ENCODE measurements at regions not wholly inside any gene's neighbourhood (a gene's known extent, or its start where the extent isn't known, plus 50 kb on each side); places are given as distances from the start of the nearest gene placed in this dataset.
A peak's percentile ranks its signal among the peaks of the same experiment; 100 is the strongest.

- no peak for DNase-seq (ENCODE audit: low read depth)
- no peak for TF ChIP-seq CTCF (IDR thresholded peaks at IDR 0.05; ENCODE audit: insufficient read depth, low read depth, low read length)
- no peak overlapping the region for H3K4me3 ChIP-seq (ENCODE audit: low read depth, low read length)
These were observed 406.9 kb upstream of the CDH4 start for GRCh38 chr20:60845146-60845545.

- DNase-seq (ENCODE audit: low read depth) = no peak
These were observed 400.0 kb upstream of the CDH4 start for GRCh38 chr20:60851826-60852704.

GRCh38 chr20:60857708-60858107 is 394.4 kb upstream of the CDH4 start:
- H3K4me3 ChIP-seq (ENCODE audit: low read depth, low read length) = no peak overlapping the region
- no peak for TF ChIP-seq CTCF (IDR thresholded peaks at IDR 0.05; ENCODE audit: insufficient read depth, low read depth, low read length)
- peak; percentile 1 for DNase-seq (ENCODE audit: low read depth)

More at GRCh38 chr20:60851826-60852704, 400.0 kb upstream of the CDH4 start:
- TF ChIP-seq CTCF (IDR thresholded peaks at IDR 0.05; ENCODE audit: insufficient read depth, low read depth, low read length) = peak; percentile 13
- no peak overlapping the region for H3K4me3 ChIP-seq (ENCODE audit: low read depth, low read length)

- no peak for DNase-seq (ENCODE audit: low read depth)
- no peak for TF ChIP-seq CTCF (IDR thresholded peaks at IDR 0.05; ENCODE audit: insufficient read depth, low read depth, low read length)
These were observed 389.5 kb upstream of the CDH4 start for GRCh38 chr20:60862601-60863000.

GRCh38 chr20:60863548-60863947 is 388.5 kb upstream of the CDH4 start:
- no peak overlapping the region for H3K4me3 ChIP-seq (ENCODE audit: low read depth, low read length)
- no peak for DNase-seq (ENCODE audit: low read depth)
- TF ChIP-seq CTCF (IDR thresholded peaks at IDR 0.05; ENCODE audit: insufficient read depth, low read depth, low read length) = no peak

More at GRCh38 chr20:60862601-60863000, 389.5 kb upstream of the CDH4 start:
- no peak overlapping the region for H3K4me3 ChIP-seq (ENCODE audit: low read depth, low read length)

- no peak for TF ChIP-seq CTCF (IDR thresholded peaks at IDR 0.05; ENCODE audit: insufficient read depth, low read depth, low read length)
- DNase-seq (ENCODE audit: low read depth) = no peak
These were observed 384.5 kb upstream of the CDH4 start for GRCh38 chr20:60867589-60867988.

More at GRCh38 chr20:60867589-60867988, 384.5 kb upstream of the CDH4 start:
- H3K4me3 ChIP-seq (ENCODE audit: low read depth, low read length) = no peak overlapping the region
